CD8-positive, alpha-beta memory T cell (primary cell): ENCODE measurements at regions not wholly inside any gene's neighbourhood (a gene's known extent, or its start where the extent isn't known, plus 50 kb on each side); places are given as distances from the start of the nearest gene placed in this dataset.

ENCODE experiments used
- CTCF ChIA-PET: fragments of 350-600 bp; sonication (Branson Sonifier 250); formaldehyde crosslinking; loops from one replicate; lab custom pipeline; 2021; ENCODE audit warnings: antibody characterized with exemption; lab: Charles Lee
- POLR2A ChIA-PET: fragments of 350-600 bp; sonication (Branson Sonifier 250); formaldehyde crosslinking; loops from one replicate; lab custom pipeline; 2021; ENCODE audit warnings: antibody characterized with exemption; lab: Charles Lee
- DNase-seq, 5 donors: peaks; one replicate each; pipeline versions ENCODE4 v3.0.0 to v3.0.0-alpha.2; 2020 to 2022; ENCODE audit warnings: mixed read lengths in 1 of 5
- H3K27ac ChIP-seq: one replicate; pipeline ENCODE4 v1.7.0; 2013; ENCODE audit warnings: low read depth, mild to moderate bottlenecking, low read length, moderate library complexity
- H3K27me3 ChIP-seq: 2 replicates; pipeline ENCODE4 v1.7.0; 2013; ENCODE audit warnings: low read length, mild to moderate bottlenecking; ENCODE audit not compliant: insufficient read depth, poor library complexity, severe bottlenecking
- H3K36me3 ChIP-seq: 2 replicates; pipeline ENCODE4 v1.7.0; 2013; ENCODE audit warnings: mild to moderate bottlenecking, low read length, moderate library complexity; ENCODE audit not compliant: insufficient read depth
- H3K4me1 ChIP-seq: 2 replicates; pipeline ENCODE4 v1.7.0; 2013; ENCODE audit warnings: mild to moderate bottlenecking, low read length, moderate library complexity; ENCODE audit not compliant: insufficient read depth
- H3K4me3 ChIP-seq: 2 replicates; pipeline ENCODE4 v1.7.0; 2013; ENCODE audit warnings: mild to moderate bottlenecking, low read length
- H3K9me3 ChIP-seq: 2 replicates; pipeline ENCODE4 v1.7.0; 2013; ENCODE audit warnings: mild to moderate bottlenecking, low read length
- H3K27ac Mint-ChIP-seq, 8 donors: one replicate each; pipeline ENCODE4 v1.8.0; 2020 to 2021; ENCODE audit warnings: mixed read lengths in 8 of 8, mild to moderate bottlenecking in 6 of 8, inconsistent platforms in 3 of 8, moderate library complexity in 3 of 8
- H3K27me3 Mint-ChIP-seq, 2 donors: one replicate each; pipeline ENCODE4 v1.8.0; 2020 to 2021; ENCODE audit warnings: mixed read lengths in 2 of 2, mild to moderate bottlenecking in 1 of 2, moderate library complexity in 1 of 2
- H3K36me3 Mint-ChIP-seq, 3 donors: one replicate each; pipeline ENCODE4 v1.8.0; 2020 to 2021; ENCODE audit warnings: mixed read lengths in 3 of 3, inconsistent platforms in 1 of 3, mild to moderate bottlenecking in 1 of 3
- H3K4me1 Mint-ChIP-seq, 3 donors: one replicate each; pipeline ENCODE4 v1.8.0; 2020 to 2021; ENCODE audit warnings: mixed read lengths in 3 of 3, inconsistent platforms in 1 of 3, mild to moderate bottlenecking in 1 of 3
- H3K4me3 Mint-ChIP-seq, 7 donors: one replicate each; pipeline ENCODE4 v1.8.0; 2020 to 2021; ENCODE audit warnings: mixed read lengths in 7 of 7, mild to moderate bottlenecking in 6 of 7, moderate library complexity in 4 of 7, inconsistent platforms in 2 of 7
- H3K9me3 Mint-ChIP-seq, 5 donors: one replicate each; pipeline ENCODE4 v1.8.0; 2020 to 2022; ENCODE audit warnings: mixed read lengths in 5 of 5, mild to moderate bottlenecking in 3 of 5, moderate library complexity in 2 of 5, inconsistent platforms in 1 of 5

GRCh38 chr2:138218397-138218796 is 254.1 kb downstream of the HNMT start:
- H3K4me1 ChIP-seq: no peaks in the 10 kb centered on the region
- CTCF ChIA-PET: no interaction called here
- Mint-ChIP-seq H3K4me3 (no peak overlapping the region), H3K27ac (no peak overlapping the region), H3K4me1 (no peaks in the 10 kb centered on the region), H3K27me3 (no peaks in the 10 kb centered on the region), H3K36me3 (no peaks in the 10 kb centered on the region), H3K9me3 (peaks cover 0 to 7% (median 3%) of the 10 kb centered on the region in 5 donors)
- H3K9me3 ChIP-seq: no peaks in the 10 kb centered on the region
- no peak overlapping the region for H3K4me3 ChIP-seq
- POLR2A ChIA-PET: no interaction called here
- no peaks in the 10 kb centered on the region for H3K36me3 ChIP-seq
- no peaks in the 10 kb centered on the region for H3K27me3 ChIP-seq
- DNase-seq: no peak
- H3K27ac ChIP-seq: no peak overlapping the region

- Histone ChIP-seq H3K27ac (no peak overlapping the region), H3K4me3 (no peak overlapping the region), H3K9me3 (no peaks in the 10 kb centered on the region), H3K4me1 (no peaks in the 10 kb centered on the region), H3K36me3 (no peaks in the 10 kb centered on the region), H3K27me3 (no peaks in the 10 kb centered on the region)
- Mint-ChIP-seq H3K36me3 (no peaks in the 10 kb centered on the region), H3K27ac (no peak overlapping the region), H3K9me3 (peaks cover 2 to 16% (median 3%) of the 10 kb centered on the region in 5 donors), H3K4me1 (no peaks in the 10 kb centered on the region), H3K27me3 (no peaks in the 10 kb centered on the region), H3K4me3 (no peak overlapping the region)
- no peak for DNase-seq
- ChIA-PET CTCF (no interaction called here), POLR2A (no interaction called here)
These were observed 255.7 kb downstream of the HNMT start for GRCh38 chr2:138219961-138220360.

- H3K9me3 ChIP-seq: no peaks in the 10 kb centered on the region
- no peak overlapping the region for H3K27ac ChIP-seq
- no peak for DNase-seq
- Mint-ChIP-seq H3K9me3 (peaks cover 0 to 16% (median 3%) of the 10 kb centered on the region in 5 donors), H3K27ac (no peak overlapping the region), H3K4me1 (no peaks in the 10 kb centered on the region), H3K4me3 (no peak overlapping the region), H3K36me3 (no peaks in the 10 kb centered on the region), H3K27me3 (no peaks in the 10 kb centered on the region)
- no peaks in the 10 kb centered on the region for H3K27me3 ChIP-seq
- no peaks in the 10 kb centered on the region for H3K4me1 ChIP-seq
- H3K4me3 ChIP-seq: no peak overlapping the region
- ChIA-PET CTCF (no interaction called here), POLR2A (no interaction called here)
- no peaks in the 10 kb centered on the region for H3K36me3 ChIP-seq
These were observed 257.1 kb downstream of the HNMT start for GRCh38 chr2:138221358-138221757.

- Histone ChIP-seq H3K36me3 (no peaks in the 10 kb centered on the region), H3K27ac (no peak overlapping the region), H3K4me3 (no peak overlapping the region), H3K9me3 (no peaks in the 10 kb centered on the region), H3K4me1 (no peaks in the 10 kb centered on the region), H3K27me3 (no peaks in the 10 kb centered on the region)
- H3K4me3 Mint-ChIP-seq: no peak overlapping the region
- H3K9me3 Mint-ChIP-seq: peaks cover 3 to 20% (median 8%) of the 10 kb centered on the region in 5 donors
- H3K27ac Mint-ChIP-seq: no peak overlapping the region
- DNase-seq: no peak
- CTCF ChIA-PET: no interaction called here
- POLR2A ChIA-PET: no interaction called here
- H3K4me1 Mint-ChIP-seq: no peaks in the 10 kb centered on the region
- H3K27me3 Mint-ChIP-seq: no peaks in the 10 kb centered on the region
- H3K36me3 Mint-ChIP-seq: no peaks in the 10 kb centered on the region
These were observed 259.0 kb downstream of the HNMT start for GRCh38 chr2:138223319-138223718.

DNA sequence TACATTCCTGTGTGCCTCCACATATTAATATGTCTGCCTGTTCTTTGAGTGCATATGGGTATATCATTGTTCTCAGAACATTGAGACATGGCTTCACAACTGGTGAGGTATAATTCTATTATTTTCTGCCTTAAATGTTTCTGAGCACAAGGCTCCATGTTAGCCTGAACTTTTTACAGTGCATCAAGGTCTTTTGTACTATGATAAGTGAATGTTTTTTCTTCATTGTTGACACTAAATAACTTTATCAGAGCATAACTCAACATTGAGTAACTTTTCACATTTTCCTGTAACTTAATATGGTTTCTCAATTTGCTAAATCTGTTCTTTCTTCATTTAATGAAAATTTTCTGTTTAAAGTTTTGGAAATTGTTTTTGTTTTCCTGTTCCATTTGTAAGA is 262.9 kb downstream of the HNMT start:
- H3K36me3 ChIP-seq: no peaks in the 10 kb centered on the region
- Mint-ChIP-seq H3K4me3 (no peak overlapping the region), H3K36me3 (no peaks in the 10 kb centered on the region), H3K27ac (no peak overlapping the region), H3K4me1 (no peaks in the 10 kb centered on the region), H3K27me3 (no peaks in the 10 kb centered on the region), H3K9me3 (peaks cover 3 to 23% (median 8%) of the 10 kb centered on the region in 5 donors)
- H3K4me1 ChIP-seq: no peaks in the 10 kb centered on the region
- ChIA-PET POLR2A (no interaction called here), CTCF (no interaction called here)
- H3K4me3 ChIP-seq: no peak overlapping the region
- H3K27me3 ChIP-seq: no peaks in the 10 kb centered on the region
- H3K27ac ChIP-seq: no peak overlapping the region
- H3K9me3 ChIP-seq: no peaks in the 10 kb centered on the region
- DNase-seq: no peak

GRCh38 chr2:138228101-138228500 is 263.8 kb downstream of the HNMT start:
- H3K27me3 Mint-ChIP-seq: no peaks in the 10 kb centered on the region
- Histone ChIP-seq H3K4me1 (no peaks in the 10 kb centered on the region), H3K36me3 (no peaks in the 10 kb centered on the region), H3K27me3 (no peaks in the 10 kb centered on the region), H3K9me3 (no peaks in the 10 kb centered on the region), H3K4me3 (no peak overlapping the region), H3K27ac (no peak overlapping the region)
- H3K4me3 Mint-ChIP-seq: no peak overlapping the region
- H3K27ac Mint-ChIP-seq: no peak overlapping the region
- H3K9me3 Mint-ChIP-seq: peaks cover 3 to 25% (median 11%) of the 10 kb centered on the region in 5 donors
- ChIA-PET POLR2A (no interaction called here), CTCF (no interaction called here)
- H3K4me1 Mint-ChIP-seq: no peaks in the 10 kb centered on the region
- no peaks in the 10 kb centered on the region for H3K36me3 Mint-ChIP-seq
- no peak for DNase-seq

DNA sequence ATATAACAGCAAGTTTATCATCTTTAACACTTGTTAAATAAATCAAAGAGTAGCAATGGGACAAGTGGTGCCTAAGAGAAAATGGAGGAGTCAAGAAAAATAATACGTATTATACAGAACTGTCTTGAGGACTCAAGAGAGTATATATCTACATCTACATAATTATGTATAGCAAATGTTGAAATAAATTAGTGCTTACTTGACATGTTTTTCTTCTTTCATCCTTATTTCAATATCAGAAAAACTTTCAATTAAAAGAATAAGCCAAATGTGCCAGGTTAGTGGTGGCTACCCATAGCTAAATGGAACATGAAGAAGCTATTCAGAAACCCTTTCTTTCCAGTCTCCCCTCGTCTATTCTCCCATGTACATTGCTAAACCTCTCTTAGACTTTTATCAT is 267.3 kb upstream of the SPOPL start:
- no peaks in the 10 kb centered on the region for H3K36me3 Mint-ChIP-seq
- no peaks in the 10 kb centered on the region for H3K27me3 Mint-ChIP-seq
- H3K9me3 ChIP-seq: no peaks in the 10 kb centered on the region
- H3K27ac Mint-ChIP-seq: no peak overlapping the region
- no peaks in the 10 kb centered on the region for H3K36me3 ChIP-seq
- H3K27me3 ChIP-seq: no peaks in the 10 kb centered on the region
- H3K9me3 Mint-ChIP-seq: peaks cover 0 to 22% (median 9%) of the 10 kb centered on the region in 5 donors
- H3K4me1 Mint-ChIP-seq: no peaks in the 10 kb centered on the region
- H3K27ac ChIP-seq: no peak overlapping the region
- no peak overlapping the region for H3K4me3 Mint-ChIP-seq
- no peak for DNase-seq
- CTCF ChIA-PET: no interaction called here
- POLR2A ChIA-PET: no interaction called here
- H3K4me1 ChIP-seq: no peaks in the 10 kb centered on the region
- H3K4me3 ChIP-seq: no peak overlapping the region

- Histone ChIP-seq H3K36me3 (no peaks in the 10 kb centered on the region), H3K4me1 (no peaks in the 10 kb centered on the region), H3K27ac (no peak overlapping the region), H3K4me3 (no peak overlapping the region), H3K9me3 (no peaks in the 10 kb centered on the region), H3K27me3 (no peaks in the 10 kb centered on the region)
- no peaks in the 10 kb centered on the region for H3K36me3 Mint-ChIP-seq
- CTCF ChIA-PET: no interaction called here
- H3K4me1 Mint-ChIP-seq: no peaks in the 10 kb centered on the region
- H3K27me3 Mint-ChIP-seq: no peaks in the 10 kb centered on the region
- no peak overlapping the region for H3K27ac Mint-ChIP-seq
- H3K4me3 Mint-ChIP-seq: no peak overlapping the region
- no peak for DNase-seq
- POLR2A ChIA-PET: no interaction called here
- peaks cover 3 to 22% (median 9%) of the 10 kb centered on the region in 5 donors for H3K9me3 Mint-ChIP-seq
These were observed 266.5 kb upstream of the SPOPL start for GRCh38 chr2:138235041-138235440.

GRCh38 chr2:138236142-138236541 is 265.4 kb upstream of the SPOPL start:
- Histone ChIP-seq H3K4me1 (no peaks in the 10 kb centered on the region), H3K27me3 (no peaks in the 10 kb centered on the region), H3K9me3 (no peaks in the 10 kb centered on the region), H3K36me3 (no peaks in the 10 kb centered on the region), H3K4me3 (no peak overlapping the region), H3K27ac (no peak overlapping the region)
- H3K36me3 Mint-ChIP-seq: no peaks in the 10 kb centered on the region
- H3K27ac Mint-ChIP-seq: no peak overlapping the region
- H3K9me3 Mint-ChIP-seq: peaks cover 3 to 22% (median 9%) of the 10 kb centered on the region in 5 donors
- no peak overlapping the region for H3K4me3 Mint-ChIP-seq
- POLR2A ChIA-PET: no interaction called here
- CTCF ChIA-PET: no interaction called here
- no peak for DNase-seq
- no peaks in the 10 kb centered on the region for H3K4me1 Mint-ChIP-seq
- no peaks in the 10 kb centered on the region for H3K27me3 Mint-ChIP-seq
